Upper lobe of left lung (tissue), 4 donors: ENCODE measurements at regions not wholly inside any gene's neighbourhood (a gene's known extent, or its start where the extent isn't known, plus 50 kb on each side); places are given as distances from the start of the nearest gene placed in this dataset.

Experiments used
- CTCF ChIP-seq, 6 experiments: fragments of 450-650 bp in 4 of 6; fragments of 200-600 bp in 2 of 6; sonication (generic) in 2 of 6; IDR thresholded peaks; one replicate each; pipeline ENCODE4 v1.5.1; 2016 to 2019; ENCODE audit warnings: antibody characterized with exemption in 6 of 6
- EP300 ChIP-seq, 4 donors: sonication (generic); formaldehyde crosslinking; IDR thresholded peaks; one replicate each; pipeline ENCODE4 v1.5.1; 2017; ENCODE audit warnings: antibody characterized with exemption in 4 of 4, control low read depth in 2 of 4
- POLR2A ChIP-seq, 4 donors: fragments of 450-650 bp; IDR thresholded peaks; one replicate each; pipeline ENCODE4 v1.5.1; 2016 to 2017; ENCODE audit warnings: antibody characterized with exemption in 4 of 4, mild to moderate bottlenecking in 2 of 4
- POLR2AphosphoS5 ChIP-seq, 2 donors: sonication (generic); formaldehyde crosslinking; IDR thresholded peaks; one replicate each; pipeline ENCODE4 v1.5.1; 2017; ENCODE audit warnings: antibody characterized with exemption in 2 of 2

DNA sequence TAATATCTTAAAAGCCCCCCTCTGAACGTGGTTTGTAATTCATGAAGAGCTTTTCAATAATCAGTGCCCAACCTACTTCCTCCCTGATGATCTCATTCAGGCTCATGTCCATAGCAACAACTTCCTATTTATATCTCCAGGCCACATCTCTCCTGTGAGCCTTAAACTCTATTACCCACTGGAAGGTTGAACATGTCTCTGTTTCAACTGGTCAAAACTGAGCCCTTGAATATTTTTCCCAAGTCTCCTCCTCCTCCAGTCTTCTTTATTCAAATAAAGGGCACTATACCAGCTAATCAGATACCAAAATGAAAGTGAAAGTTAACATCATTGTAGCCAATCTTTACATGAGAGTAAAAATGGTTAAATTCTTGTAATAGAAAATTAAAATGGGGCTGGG, 63.7 kb upstream of the ITGA4 start:
- TF ChIP-seq CTCF (IDR thresholded peaks at IDR 0.05) (no peak), EP300 (IDR thresholded peaks at IDR 0.05) (no peak), POLR2AphosphoS5 (IDR thresholded peaks at IDR 0.05) (no peak), POLR2A (IDR thresholded peaks at IDR 0.05) (no peak)
